ENCODE measurements at regions not wholly inside any gene's neighbourhood (a gene's known extent, or its start where the extent isn't known, plus 50 kb on each side); places are given as distances from the start of the nearest gene placed in this dataset.

DNA sequence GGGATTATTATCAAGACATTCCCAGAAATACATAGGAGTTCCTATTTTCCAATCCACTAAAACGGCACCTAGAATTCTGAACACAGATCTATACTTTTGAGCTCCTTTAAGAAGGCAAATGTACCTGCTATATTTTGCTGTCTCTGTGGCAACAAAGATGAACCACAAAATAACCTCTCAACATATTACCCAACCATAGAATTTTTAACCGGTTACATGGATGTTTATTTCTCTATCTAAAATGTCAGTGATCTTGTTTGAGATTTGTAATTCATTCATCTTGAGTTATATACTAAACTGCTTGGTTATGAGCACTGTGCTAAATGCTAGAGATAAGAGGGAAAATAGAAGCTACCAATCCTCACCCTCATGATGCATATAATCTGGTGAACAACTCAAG lies 117.5 kb upstream of the HMGCLL1 start:
- no peak overlapping the region for H3K4me3 ChIP-seq
- TF ChIP-seq, protein P1, sequence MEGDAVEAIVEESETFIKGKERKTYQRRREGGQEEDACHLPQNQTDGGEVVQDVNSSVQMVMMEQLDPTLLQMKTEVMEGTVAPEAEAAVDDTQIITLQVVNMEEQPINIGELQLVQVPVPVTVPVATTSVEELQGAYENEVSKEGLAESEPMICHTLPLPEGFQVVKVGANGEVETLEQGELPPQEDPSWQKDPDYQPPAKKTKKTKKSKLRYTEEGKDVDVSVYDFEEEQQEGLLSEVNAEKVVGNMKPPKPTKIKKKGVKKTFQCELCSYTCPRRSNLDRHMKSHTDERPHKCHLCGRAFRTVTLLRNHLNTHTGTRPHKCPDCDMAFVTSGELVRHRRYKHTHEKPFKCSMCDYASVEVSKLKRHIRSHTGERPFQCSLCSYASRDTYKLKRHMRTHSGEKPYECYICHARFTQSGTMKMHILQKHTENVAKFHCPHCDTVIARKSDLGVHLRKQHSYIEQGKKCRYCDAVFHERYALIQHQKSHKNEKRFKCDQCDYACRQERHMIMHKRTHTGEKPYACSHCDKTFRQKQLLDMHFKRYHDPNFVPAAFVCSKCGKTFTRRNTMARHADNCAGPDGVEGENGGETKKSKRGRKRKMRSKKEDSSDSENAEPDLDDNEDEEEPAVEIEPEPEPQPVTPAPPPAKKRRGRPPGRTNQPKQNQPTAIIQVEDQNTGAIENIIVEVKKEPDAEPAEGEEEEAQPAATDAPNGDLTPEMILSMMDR (IDR thresholded peaks at IDR 0.05), result no peak
- TF ChIP-seq POLR2A (IDR thresholded peaks at IDR 0.05) (no peak), EP300 (IDR thresholded peaks at IDR 0.05) (no peak)
- H3K4me1 ChIP-seq, result no peaks in the 10 kb centered on the region
- no peaks in the 10 kb centered on the region for H3K36me3 ChIP-seq
- H3K9me3 ChIP-seq, result no peaks in the 10 kb centered on the region
- no peaks in the 10 kb centered on the region for H3K27me3 ChIP-seq
- no peak for DNase-seq (ENCODE audit: low spot score in 2 of 2)
- H3K27ac ChIP-seq, result no peak overlapping the region
- 92 to 93% methylated on average over 2 of the region's 2 CpGs for WGBS, 2 donors

GRCh38 chr6:55696041-55696440 lies 117.0 kb upstream of the HMGCLL1 start:
- DNase-seq (ENCODE audit: low spot score in 2 of 2), result no peak
- no peaks in the 10 kb centered on the region for H3K9me3 ChIP-seq
- H3K4me1 ChIP-seq, result no peaks in the 10 kb centered on the region
- TF ChIP-seq EP300 (IDR thresholded peaks at IDR 0.05) (no peak), POLR2A (IDR thresholded peaks at IDR 0.05) (no peak)
- TF ChIP-seq, protein P1 (IDR thresholded peaks at IDR 0.05), result no peak
- 47 to 55% methylated on average over 2 of the region's 2 CpGs for WGBS, 2 donors
- no peak overlapping the region for H3K27ac ChIP-seq
- no peaks in the 10 kb centered on the region for H3K36me3 ChIP-seq
- no peaks in the 10 kb centered on the region for H3K27me3 ChIP-seq
- H3K4me3 ChIP-seq, result no peak overlapping the region

DNA sequence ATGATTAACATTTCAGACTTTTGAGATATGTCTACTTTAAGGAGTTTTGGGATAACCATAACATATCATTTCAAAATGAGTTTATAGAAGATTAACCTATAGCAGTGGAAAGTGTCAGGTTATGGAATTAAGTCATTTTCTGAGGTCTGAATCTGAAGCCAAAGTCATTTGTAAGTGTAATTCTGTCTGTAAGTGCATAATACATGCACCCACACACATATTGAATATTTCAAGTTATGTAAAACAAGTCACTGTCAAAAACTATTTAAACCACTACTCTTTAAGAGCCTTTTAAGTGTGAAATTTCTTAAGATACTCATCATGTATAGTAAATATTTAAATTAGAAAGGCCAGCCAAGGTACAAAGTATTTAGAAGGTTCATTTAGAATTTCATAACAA lies 115.8 kb upstream of the HMGCLL1 start:
- Histone ChIP-seq H3K4me1 (no peaks in the 10 kb centered on the region), H3K9me3 (no peaks in the 10 kb centered on the region), H3K27ac (no peak overlapping the region), H3K4me3 (no peak overlapping the region), H3K36me3 (no peaks in the 10 kb centered on the region), H3K27me3 (no peaks in the 10 kb centered on the region)
- DNase-seq (ENCODE audit: low spot score in 2 of 2), result no peak
- TF ChIP-seq, protein P1 (IDR thresholded peaks at IDR 0.05), result no peak
- TF ChIP-seq EP300 (IDR thresholded peaks at IDR 0.05), result no peak
- TF ChIP-seq POLR2A (IDR thresholded peaks at IDR 0.05), result no peak

GRCh38 chr6:55694148-55694547 lies 115.2 kb upstream of the HMGCLL1 start:
- H3K27ac ChIP-seq, result no peak overlapping the region
- DNase-seq (ENCODE audit: low spot score in 2 of 2), result no peak
- TF ChIP-seq POLR2A (IDR thresholded peaks at IDR 0.05) (no peak), EP300 (IDR thresholded peaks at IDR 0.05) (no peak)
- TF ChIP-seq, protein P1 (IDR thresholded peaks at IDR 0.05), result no peak
- no peak overlapping the region for H3K4me3 ChIP-seq
- no peaks in the 10 kb centered on the region for H3K36me3 ChIP-seq
- no peaks in the 10 kb centered on the region for H3K27me3 ChIP-seq
- WGBS, 2 donors, result 57 to 75% methylated on average over 2 of the region's 2 CpGs
- H3K4me1 ChIP-seq, result no peaks in the 10 kb centered on the region
- H3K9me3 ChIP-seq, result peaks cover 0 to under 1% (median 0%) of the 10 kb centered on the region in 4 donors

DNA sequence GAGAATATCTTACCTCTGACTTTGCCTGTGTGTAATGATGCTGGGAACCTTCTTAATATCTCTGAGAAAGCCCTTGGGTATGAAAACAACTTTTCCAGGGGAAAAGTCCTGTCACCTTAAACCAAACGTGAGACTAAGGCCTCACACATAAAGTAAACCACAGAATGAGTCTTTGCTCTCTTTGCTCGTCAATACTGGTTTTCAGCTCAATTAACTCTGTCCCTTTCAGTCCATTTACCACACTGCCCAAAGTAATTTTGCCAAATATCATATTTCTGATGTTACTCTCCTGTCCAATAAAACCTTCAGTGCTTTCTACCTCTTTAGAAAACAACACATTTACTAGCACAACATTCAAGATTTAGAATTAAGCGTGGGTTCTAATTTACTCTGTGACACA lies 100.5 kb upstream of the HMGCLL1 start:
- Histone ChIP-seq H3K27ac (no peak overlapping the region), H3K9me3 (peaks cover 0 to 3% (median 0%) of the 10 kb centered on the region in 4 donors), H3K4me1 (no peaks in the 10 kb centered on the region), H3K36me3 (no peaks in the 10 kb centered on the region), H3K27me3 (no peaks in the 10 kb centered on the region), H3K4me3 (no peak overlapping the region)
- DNase-seq (ENCODE audit: low spot score in 2 of 2), result no peak
- TF ChIP-seq, protein P1 (IDR thresholded peaks at IDR 0.05), result no peak
- TF ChIP-seq POLR2A (IDR thresholded peaks at IDR 0.05) (no peak), EP300 (IDR thresholded peaks at IDR 0.05) (no peak)
- WGBS, 2 donors, result 64 to 66% methylated on average over 3 of the region's 3 CpGs

Measured in tibial nerve (tissue), 4 donors.